KOPT-K1 (cell line): ENCODE measurements at regions not wholly inside any gene's neighbourhood (a gene's known extent, or its start where the extent isn't known, plus 50 kb on each side); places are given as distances from the start of the nearest gene placed in this dataset.

Experiments
- H3K27ac ChIP-seq: fragments of 200-600 bp; sonication (generic); 2 replicates; pipeline ENCODE4 v1.5.1; 2016; ENCODE audit warnings: antibody characterized with exemption, mild to moderate bottlenecking, low read depth, low read length; ENCODE audit not compliant: poor library complexity, severe bottlenecking
- H3K36me3 ChIP-seq: fragments of 200-600 bp; sonication (generic); 2 replicates; pipeline ENCODE4 v1.5.1; 2017; ENCODE audit warnings: antibody characterized with exemption, mild to moderate bottlenecking, low read length, moderate library complexity; ENCODE audit not compliant: insufficient read depth
- H3K9me3 ChIP-seq: fragments of 200-600 bp; sonication (generic); 2 replicates; pipeline ENCODE4 v1.5.1; 2017; ENCODE audit warnings: antibody characterized with exemption, low read length, mild to moderate bottlenecking; ENCODE audit not compliant: insufficient read depth, poor library complexity, severe bottlenecking

DNA sequence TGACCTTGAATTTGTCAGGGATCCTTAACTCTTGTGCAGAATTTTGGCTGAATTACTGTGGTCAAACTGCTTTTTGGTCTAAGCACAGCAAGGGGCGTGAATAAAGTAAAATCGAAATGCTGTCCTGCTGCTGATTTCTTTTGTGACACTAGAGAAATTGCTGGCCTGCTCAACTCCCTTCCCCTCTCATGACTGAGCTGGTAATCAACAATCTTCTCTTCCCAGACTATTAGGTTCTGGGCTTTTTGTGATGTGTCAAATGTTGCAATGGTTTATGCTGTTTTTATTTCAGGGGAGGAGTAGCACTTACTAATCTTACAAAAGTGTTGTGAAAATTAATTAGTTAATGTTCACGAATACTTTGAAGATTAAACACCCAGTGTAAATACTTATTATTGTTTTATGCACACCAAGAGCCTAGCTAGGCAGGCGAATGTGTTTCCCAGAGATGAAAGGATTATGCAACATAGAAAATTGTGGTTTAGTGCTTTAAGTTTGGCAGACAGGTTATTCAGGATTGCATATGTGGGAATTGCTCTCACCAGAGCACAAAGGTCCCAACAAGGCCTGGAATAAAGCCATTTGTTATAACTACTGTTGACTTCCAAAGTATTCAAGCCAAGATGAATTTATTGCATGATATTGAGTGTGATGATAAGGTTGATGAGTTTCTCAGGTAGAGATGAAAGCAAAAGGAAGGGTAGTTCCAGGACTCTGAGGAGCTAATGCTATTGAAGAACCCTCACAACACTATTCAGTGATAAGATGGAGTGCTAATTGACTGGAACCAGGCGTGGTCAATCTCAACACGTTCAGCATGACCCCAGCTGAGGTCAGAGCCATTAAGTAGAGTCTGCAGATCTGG, 280.7 kb upstream of the ZNF608 start:
- Histone ChIP-seq H3K36me3 (no peaks in the 10 kb centered on the region), H3K9me3 (no peaks in the 10 kb centered on the region), H3K27ac (no peak overlapping the region)

DNA sequence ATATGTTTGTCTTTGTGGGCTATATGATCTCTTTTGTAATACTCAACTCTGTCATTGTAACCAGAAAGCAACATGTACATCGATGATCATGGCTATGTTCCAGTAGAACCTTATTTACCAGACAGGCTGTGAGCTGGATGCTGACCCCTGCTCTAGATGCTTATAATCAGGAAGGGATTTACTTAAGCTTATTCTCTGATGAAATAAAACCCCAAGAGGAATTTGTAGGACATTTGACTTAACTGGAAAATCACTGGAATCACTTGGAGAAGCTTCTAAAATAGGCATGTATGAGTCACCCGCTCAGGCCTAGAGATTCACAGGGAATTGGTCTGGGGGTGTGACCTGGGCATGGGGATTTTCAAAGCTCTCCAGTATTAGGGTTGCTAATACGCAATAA, 285.8 kb upstream of the ZNF608 start:
- Histone ChIP-seq H3K36me3 (no peaks in the 10 kb centered on the region), H3K9me3 (no peaks in the 10 kb centered on the region), H3K27ac (no peak overlapping the region)

DNA sequence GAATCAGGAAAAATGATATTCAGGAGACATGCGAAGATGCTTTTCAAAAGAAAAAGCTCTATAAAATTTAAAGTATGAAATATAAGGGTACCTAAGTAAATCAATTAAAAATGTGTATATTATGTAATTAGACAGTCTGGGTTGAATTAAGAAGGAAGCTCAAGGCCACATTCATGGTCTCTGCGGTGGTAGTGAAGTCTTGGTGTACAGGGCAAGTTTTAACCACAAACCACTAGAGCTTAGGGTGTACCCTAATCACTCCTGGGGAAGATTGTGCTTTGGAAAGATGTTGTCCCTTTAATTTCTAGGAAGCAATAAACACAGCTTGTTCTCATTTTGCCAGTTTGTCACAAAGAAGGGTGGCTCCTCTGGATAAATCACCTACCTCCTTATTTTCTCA, 287.2 kb upstream of the ZNF608 start:
- Histone ChIP-seq H3K9me3 (no peaks in the 10 kb centered on the region), H3K36me3 (no peaks in the 10 kb centered on the region), H3K27ac (no peak overlapping the region)

DNA sequence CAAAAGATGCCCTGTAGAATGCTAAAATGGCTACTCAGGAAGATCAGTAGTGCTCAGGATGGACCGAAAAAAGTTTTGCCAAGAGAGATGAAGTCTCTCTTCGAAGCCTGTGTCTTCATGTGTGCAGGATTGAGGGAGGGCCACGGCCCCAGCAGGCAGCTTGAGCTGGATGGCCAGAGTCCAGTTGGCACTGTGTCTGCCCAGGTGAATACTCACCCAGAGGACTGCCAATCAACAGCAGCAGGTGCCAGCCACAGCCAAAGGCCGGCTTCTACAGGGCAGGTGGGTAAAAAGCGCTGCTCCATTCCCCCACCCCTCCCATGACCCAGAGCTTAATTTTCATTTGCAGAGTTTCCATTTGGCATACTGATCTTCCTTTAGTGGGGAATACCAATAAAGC, 287.9 kb upstream of the ZNF608 start:
- H3K27ac ChIP-seq: no peak overlapping the region
- no peaks in the 10 kb centered on the region for H3K9me3 ChIP-seq
- no peaks in the 10 kb centered on the region for H3K36me3 ChIP-seq

DNA sequence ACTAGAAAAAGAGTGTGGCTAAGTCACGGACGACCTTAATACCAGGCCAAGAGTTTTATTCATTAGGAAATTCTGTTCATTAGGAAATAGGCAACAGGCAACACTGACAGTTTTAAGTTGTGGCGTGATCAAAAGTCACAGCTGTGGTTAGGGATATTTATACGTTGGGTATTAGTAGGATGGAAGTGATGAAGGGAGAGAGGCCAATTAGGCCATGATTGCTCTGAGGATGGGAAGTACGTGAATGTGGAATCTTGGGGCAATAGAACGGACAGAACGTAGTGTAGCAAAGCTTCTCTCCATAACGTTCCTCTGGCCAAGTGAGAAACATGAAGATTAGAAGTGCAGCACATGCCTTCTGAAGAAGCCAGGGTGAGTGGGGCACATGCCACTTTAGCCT, 290.1 kb upstream of the ZNF608 start:
- no peaks in the 10 kb centered on the region for H3K36me3 ChIP-seq
- no peaks in the 10 kb centered on the region for H3K9me3 ChIP-seq
- H3K27ac ChIP-seq: no peak overlapping the region

DNA sequence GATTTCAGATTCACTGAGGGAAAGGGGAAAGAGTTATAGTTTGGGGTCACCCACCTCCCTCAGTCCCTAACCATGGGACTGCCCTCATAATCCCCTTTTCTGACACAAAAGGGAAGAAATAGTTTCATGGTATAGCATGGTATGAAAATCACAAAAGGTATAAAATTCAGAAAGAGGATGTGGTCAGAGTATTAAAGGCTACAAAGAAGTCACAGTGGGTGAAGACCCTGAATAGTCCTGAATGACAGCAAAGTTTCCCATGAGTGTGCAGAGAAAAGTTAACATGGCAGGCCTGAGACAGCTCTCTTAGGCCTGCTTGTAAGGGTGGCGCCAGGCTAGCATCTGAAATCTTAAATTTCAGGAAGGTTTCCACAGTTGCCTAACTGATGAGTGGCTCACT, 290.6 kb upstream of the ZNF608 start:
- no peaks in the 10 kb centered on the region for H3K36me3 ChIP-seq
- no peak overlapping the region for H3K27ac ChIP-seq
- H3K9me3 ChIP-seq: no peaks in the 10 kb centered on the region

DNA sequence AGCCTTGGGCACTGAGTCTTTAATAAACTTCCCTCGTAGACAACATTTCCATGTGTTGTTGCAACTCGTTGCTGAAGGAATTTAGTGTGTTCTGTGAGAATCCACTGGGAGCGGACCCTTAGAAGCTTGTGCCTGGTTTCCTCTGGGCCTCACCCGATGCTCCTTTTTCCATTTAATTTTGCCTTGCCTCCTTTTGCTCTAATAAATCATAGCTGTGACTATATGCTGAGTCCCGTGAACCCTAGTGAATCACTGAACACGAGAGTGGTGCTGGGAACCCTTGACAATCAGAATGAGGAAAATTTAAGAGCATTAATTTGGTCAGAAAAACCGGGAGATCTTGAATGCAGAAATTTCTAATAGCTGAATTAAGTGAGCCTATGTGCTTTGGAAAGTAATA, 291.1 kb upstream of the ZNF608 start:
- Histone ChIP-seq H3K9me3 (no peaks in the 10 kb centered on the region), H3K27ac (no peak overlapping the region), H3K36me3 (no peaks in the 10 kb centered on the region)

DNA sequence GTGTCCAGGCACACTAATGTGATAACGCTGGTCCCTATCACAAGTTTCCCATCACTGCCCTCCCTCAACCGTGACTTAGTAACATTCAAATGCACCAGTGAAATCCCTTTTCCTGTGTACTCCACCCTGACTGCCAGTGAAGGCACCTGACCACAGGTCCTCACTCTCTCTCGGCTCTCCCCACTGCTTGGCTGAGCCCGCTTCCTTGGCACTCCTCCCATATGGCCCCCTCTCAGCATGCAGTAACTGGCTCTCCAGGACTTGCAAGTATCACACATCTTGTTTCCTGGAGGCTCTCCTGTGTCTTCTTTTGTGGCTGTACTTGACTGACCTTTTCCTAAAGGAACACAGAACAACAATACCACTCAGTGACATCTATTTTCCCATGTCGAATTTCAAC, 292.0 kb upstream of the ZNF608 start:
- H3K27ac ChIP-seq: no peak overlapping the region
- H3K36me3 ChIP-seq: no peaks in the 10 kb centered on the region
- H3K9me3 ChIP-seq: no peaks in the 10 kb centered on the region

DNA sequence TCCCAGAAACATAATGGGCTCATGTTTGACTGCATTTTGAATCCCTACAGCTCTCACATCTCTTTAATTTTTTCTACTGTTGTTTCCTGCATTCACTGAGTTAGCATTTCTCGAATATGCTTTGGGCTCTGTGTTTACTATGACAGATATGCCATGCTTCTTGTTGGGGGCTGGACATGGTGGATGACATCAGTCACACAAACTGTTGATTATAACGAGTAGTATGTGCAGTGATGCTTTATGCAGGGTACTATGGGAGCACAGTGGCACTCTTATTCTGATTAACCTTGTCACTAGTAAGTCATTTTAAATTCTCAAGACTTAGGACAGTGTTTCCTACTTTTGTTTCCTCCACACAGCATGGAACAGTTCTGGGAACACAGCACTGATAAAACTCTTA, 295.4 kb upstream of the ZNF608 start:
- H3K9me3 ChIP-seq: no peaks in the 10 kb centered on the region
- H3K36me3 ChIP-seq: no peaks in the 10 kb centered on the region
- no peak overlapping the region for H3K27ac ChIP-seq

DNA sequence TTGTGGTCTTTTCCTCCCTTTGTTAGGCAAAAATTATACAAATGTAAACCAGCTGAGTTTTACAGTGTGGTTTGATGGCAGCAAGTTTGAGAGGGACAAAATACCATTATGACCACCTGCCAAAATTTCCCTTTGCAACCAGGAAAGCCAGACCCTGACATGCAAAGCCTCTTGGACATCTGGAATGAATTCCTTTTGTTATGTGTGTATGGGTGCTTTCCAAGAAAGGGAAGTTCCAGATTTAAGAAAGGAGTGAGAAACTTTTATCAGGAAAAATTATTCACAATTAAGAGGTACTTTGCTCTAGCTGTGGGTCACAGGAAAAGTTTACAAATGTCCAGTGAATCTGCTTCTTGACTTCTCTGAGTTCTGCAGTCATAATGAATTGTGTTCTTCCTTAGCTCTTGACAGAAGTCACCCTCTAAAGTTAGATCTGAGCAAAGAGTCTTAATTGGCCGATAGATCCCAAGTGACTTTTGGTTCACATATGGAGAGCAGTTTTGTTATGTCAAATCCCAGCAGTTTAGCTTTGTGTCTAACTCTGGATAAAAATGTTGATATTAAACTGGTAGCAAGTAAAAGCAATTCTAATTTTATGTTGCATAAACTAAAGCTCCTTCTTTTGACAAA, 295.9 kb upstream of the ZNF608 start:
- Histone ChIP-seq H3K36me3 (no peaks in the 10 kb centered on the region), H3K27ac (no peak overlapping the region), H3K9me3 (no peaks in the 10 kb centered on the region)

DNA sequence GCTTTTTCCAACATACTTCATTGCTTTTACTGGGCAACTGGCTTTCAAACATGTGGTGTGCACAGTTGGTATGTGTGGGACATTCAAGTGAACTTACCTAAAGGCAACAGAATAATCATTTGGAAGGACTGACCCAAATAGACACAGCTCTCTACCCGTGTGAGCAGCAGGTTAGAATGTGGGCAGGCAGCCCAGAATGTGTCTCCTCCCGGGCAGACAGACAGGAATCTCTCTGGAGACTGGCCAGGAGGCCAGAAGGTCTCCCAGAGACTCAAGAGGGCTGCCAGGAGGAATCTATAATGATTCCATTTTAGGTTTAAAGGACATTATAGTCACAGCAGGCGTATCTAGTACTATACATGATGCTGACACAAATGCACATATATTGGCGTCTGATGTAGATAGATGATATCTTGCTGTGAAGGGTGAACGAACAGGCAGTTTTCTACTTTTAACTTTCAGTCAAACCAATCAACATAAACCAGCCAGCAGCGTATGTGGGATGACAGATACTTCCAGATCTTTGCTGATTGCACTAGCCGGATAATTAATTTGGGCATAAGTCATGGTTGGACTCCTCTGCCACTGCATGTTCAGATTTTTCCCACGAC, 297.4 kb upstream of the ZNF608 start:
- no peaks in the 10 kb centered on the region for H3K9me3 ChIP-seq
- no peak overlapping the region for H3K27ac ChIP-seq
- no peaks in the 10 kb centered on the region for H3K36me3 ChIP-seq

DNA sequence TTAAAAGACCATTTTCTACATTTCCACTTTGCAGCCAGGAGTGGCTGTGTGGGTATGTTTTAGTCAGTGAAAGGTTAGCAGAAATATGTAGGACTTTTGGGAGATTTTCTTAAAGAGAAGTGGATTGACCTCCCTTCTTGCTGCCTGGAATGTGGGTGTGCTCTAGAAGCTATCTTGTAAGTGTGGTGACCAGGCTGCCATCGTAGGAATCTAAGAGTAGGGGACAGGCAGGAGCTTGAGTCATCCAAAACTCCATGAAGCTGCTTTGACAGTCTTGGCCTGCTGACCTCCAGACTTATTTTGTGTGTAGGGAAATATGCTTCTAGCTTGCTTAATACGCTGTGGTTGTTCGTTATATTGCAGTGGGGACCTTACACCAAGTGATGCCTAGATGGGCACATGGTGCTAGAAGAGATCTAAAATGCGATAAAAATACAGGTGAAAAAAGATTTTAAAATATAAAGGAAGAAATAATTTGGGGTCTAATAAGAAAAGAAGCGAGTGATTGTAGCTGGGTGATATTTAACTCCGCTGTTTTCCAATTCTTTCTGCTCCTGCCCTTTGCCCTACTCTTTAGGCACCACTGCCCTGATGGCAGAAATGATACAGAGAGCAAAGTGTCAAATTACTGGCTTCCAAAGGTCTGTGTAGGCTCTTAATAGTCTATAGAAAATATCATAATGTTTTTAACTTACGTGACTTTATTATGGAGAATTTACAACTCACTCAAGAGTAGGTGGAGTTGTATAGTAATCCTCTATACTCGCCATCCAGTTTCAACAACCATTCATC, 298.2 kb upstream of the ZNF608 start:
- H3K9me3 ChIP-seq: no peaks in the 10 kb centered on the region
- H3K27ac ChIP-seq: no peak overlapping the region
- no peaks in the 10 kb centered on the region for H3K36me3 ChIP-seq

DNA sequence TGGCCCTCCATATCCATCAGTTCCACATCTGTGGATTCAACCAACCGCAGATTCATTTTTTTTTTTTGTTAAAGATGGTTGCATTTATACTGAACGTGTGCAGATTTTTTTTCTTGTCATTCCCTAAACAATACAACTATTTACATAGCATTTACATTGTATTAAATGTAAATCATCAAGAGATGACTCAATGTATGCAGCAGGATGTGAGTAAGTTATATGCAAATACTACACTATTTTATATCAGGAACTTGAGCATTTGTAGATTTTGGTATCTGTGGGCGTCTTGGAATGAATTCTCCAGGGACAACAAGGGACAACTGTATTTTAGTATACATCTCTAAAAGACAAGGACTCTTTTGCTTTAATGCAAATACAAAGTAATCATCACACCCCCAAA, 299.2 kb upstream of the ZNF608 start:
- H3K27ac ChIP-seq: no peak overlapping the region
- no peaks in the 10 kb centered on the region for H3K9me3 ChIP-seq
- H3K36me3 ChIP-seq: no peaks in the 10 kb centered on the region

DNA sequence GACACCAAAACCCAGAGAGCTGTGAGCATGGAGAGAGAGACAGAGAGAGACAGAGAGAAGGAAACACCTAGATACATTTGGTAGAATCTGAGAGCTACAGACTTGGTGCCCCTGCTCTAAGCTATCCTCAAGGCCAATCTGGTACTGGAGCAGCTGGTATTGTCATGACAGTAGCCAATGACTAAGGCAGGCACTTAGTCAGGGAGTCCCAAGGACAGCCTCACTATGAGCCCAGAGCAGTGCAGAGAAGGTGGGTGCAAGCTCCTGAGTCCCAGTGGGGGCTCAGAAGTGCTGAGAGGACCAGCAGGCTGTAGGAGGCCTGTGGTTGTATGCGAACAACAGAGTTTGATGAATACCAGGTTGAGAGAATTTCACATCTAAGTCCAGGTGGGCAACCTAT, 300.4 kb upstream of the ZNF608 start:
- no peaks in the 10 kb centered on the region for H3K9me3 ChIP-seq
- no peaks in the 10 kb centered on the region for H3K36me3 ChIP-seq
- no peak overlapping the region for H3K27ac ChIP-seq

DNA sequence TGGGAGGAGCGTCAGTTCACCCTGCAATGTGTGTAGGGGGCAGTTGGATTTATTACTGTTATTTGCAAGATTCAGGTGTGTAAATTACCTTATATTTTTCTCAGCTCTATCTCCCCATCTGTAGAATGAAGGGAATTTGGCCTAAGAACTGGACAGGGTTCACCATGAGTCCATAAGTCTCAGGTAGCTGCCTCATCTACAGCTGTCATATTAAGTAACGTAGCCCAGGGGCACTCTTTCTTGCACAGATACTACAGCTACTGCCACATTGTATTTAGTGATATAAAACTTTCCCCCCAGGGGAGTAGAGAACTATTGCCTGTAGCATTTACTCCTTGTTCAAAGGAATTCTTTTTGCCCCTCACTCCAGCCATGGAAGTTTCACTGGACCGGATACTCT, 301.4 kb upstream of the ZNF608 start:
- no peaks in the 10 kb centered on the region for H3K36me3 ChIP-seq
- H3K27ac ChIP-seq: no peak overlapping the region
- H3K9me3 ChIP-seq: no peaks in the 10 kb centered on the region
